Parathyroid adenoma (tissue), 2 donors: ENCODE measurements at regions not wholly inside any gene's neighbourhood (a gene's known extent, or its start where the extent isn't known, plus 50 kb on each side); places are given as distances from the start of the nearest gene placed in this dataset.

Experiments
- H2AFZ ChIP-seq: fragments of 300-600 bp; sonication (generic); one replicate; pipeline ENCODE4 v1.7.0; 2017; ENCODE audit warnings: antibody characterized with exemption, mild to moderate bottlenecking
- H3K27ac ChIP-seq: fragments of 300-600 bp; sonication (generic); one replicate; pipeline ENCODE4 v1.7.0; 2017
- H3K27me3 ChIP-seq: fragments of 300-600 bp; sonication (generic); one replicate; pipeline ENCODE4 v1.7.0; 2017; ENCODE audit warnings: low read length; ENCODE audit not compliant: control insufficient read depth, insufficient read depth
- H3K36me3 ChIP-seq: fragments of 300-600 bp; sonication (generic); one replicate; pipeline ENCODE4 v1.7.0; 2017; ENCODE audit warnings: low read length; ENCODE audit not compliant: control insufficient read depth, insufficient read depth
- H3K4me1 ChIP-seq: fragments of 300-600 bp; sonication (generic); one replicate; pipeline ENCODE4 v1.7.0; 2017; ENCODE audit warnings: control low read depth
- H3K4me2 ChIP-seq: fragments of 300-600 bp; sonication (generic); one replicate; pipeline ENCODE4 v1.7.0; 2017; ENCODE audit warnings: low read length
- H3K4me3 ChIP-seq: fragments of 300-600 bp; sonication (generic); one replicate; pipeline ENCODE4 v1.7.0; 2017; ENCODE audit warnings: low read depth, low read length
- H3K79me2 ChIP-seq: fragments of 300-600 bp; sonication (generic); one replicate; pipeline ENCODE4 v1.7.0; 2017; ENCODE audit warnings: control low read depth
- H3K9ac ChIP-seq: fragments of 300-600 bp; sonication (generic); one replicate; pipeline ENCODE4 v1.7.0; 2017; ENCODE audit warnings: mild to moderate bottlenecking
- H3K9me3 ChIP-seq: fragments of 300-600 bp; sonication (generic); one replicate; pipeline ENCODE4 v1.7.0; 2017; ENCODE audit warnings: low read length; ENCODE audit not compliant: control insufficient read depth
- CTCF ChIP-seq: fragments of 300-600 bp; sonication (generic); IDR thresholded peaks from one replicate; pipeline ENCODE4 v1.7.0; 2017; ENCODE audit warnings: antibody characterized with exemption, mild to moderate bottlenecking
- donor health status: primary hyperparathyroidism.

- H3K27me3 ChIP-seq, result no peaks in the 10 kb centered on the region
- H2AFZ ChIP-seq, result no peak overlapping the region
- H3K4me1 ChIP-seq, result peaks cover 11% of the 10 kb centered on the region
- no peak overlapping the region for H3K27ac ChIP-seq
- no peaks in the 10 kb centered on the region for H3K79me2 ChIP-seq
- no peak for TF ChIP-seq CTCF
- H3K4me2 ChIP-seq, result no peak overlapping the region
- no peaks in the 10 kb centered on the region for H3K9me3 ChIP-seq
- H3K4me3 ChIP-seq, result no peak overlapping the region
- H3K36me3 ChIP-seq, result no peaks in the 10 kb centered on the region
- H3K9ac ChIP-seq, result no peak overlapping the region
Measured at GRCh38 chr2:74763962-74764428, 69.9 kb upstream of the HK2 start.

- no peak for TF ChIP-seq CTCF
- H3K27ac ChIP-seq, result no peak overlapping the region
- no peak overlapping the region for H3K9ac ChIP-seq
Measured at GRCh38 chr2:74764429-74765272, 69.3 kb upstream of the HK2 start.

GRCh38 chr2:74766780-74767179, 67.1 kb upstream of the HK2 start:
- H3K9me3 ChIP-seq, result no peaks in the 10 kb centered on the region
- TF ChIP-seq CTCF, result no peak
- H3K4me1 ChIP-seq, result peaks cover 11% of the 10 kb centered on the region
- H3K4me3 ChIP-seq, result no peak overlapping the region
- H3K27me3 ChIP-seq, result no peaks in the 10 kb centered on the region
- H3K27ac ChIP-seq, result no peak overlapping the region
- no peaks in the 10 kb centered on the region for H3K36me3 ChIP-seq
- H3K4me2 ChIP-seq, result no peak overlapping the region
- no peaks in the 10 kb centered on the region for H3K79me2 ChIP-seq
- H2AFZ ChIP-seq, result no peak overlapping the region
- H3K9ac ChIP-seq, result no peak overlapping the region

More at GRCh38 chr2:74764429-74765272, 69.3 kb upstream of the HK2 start:
- H3K36me3 ChIP-seq, result no peaks in the 10 kb centered on the region
- H3K4me3 ChIP-seq, result no peak overlapping the region
- H3K9me3 ChIP-seq, result no peaks in the 10 kb centered on the region
- no peaks in the 10 kb centered on the region for H3K27me3 ChIP-seq
- no peak overlapping the region for H2AFZ ChIP-seq
- H3K79me2 ChIP-seq, result no peaks in the 10 kb centered on the region
- no peak overlapping the region for H3K4me2 ChIP-seq
- H3K4me1 ChIP-seq, result peaks cover 11% of the 10 kb centered on the region

GRCh38 chr2:74767618-74768017, 66.3 kb upstream of the HK2 start:
- no peak for TF ChIP-seq CTCF
- Histone ChIP-seq H2AFZ (no peak overlapping the region), H3K9me3 (no peaks in the 10 kb centered on the region), H3K27me3 (no peaks in the 10 kb centered on the region), H3K9ac (no peak overlapping the region), H3K4me3 (no peak overlapping the region), H3K36me3 (no peaks in the 10 kb centered on the region), H3K27ac (no peak overlapping the region), H3K4me2 (no peak overlapping the region), H3K4me1 (peaks cover 11% of the 10 kb centered on the region), H3K79me2 (no peaks in the 10 kb centered on the region)
